Stimulated activated effector memory CD8-positive, alpha-beta T cell treated with anti-CD3 and anti-CD28 coated beads, Interleukin-12 subunit alpha, Interleukin-12 subunit beta, amount 100 ng/mL, for 72 hours (primary cell): ENCODE measurements at regions not wholly inside any gene's neighbourhood (a gene's known extent, or its start where the extent isn't known, plus 50 kb on each side); places are given as distances from the start of the nearest gene placed in this dataset.

Experiments
- ATAC-seq: fragments of 150-1000 bp; cut with Tn5 transposase; 2 replicates; pipeline ENCODE4 v1.10.0; 2021
- DNase-seq, 2 donors: peaks; one replicate each; pipeline ENCODE4 v3.0.0; 2021 to 2022; ENCODE audit warnings: low spot score in 2 of 2
- H3K27ac Mint-ChIP-seq: one replicate; pipeline ENCODE4 v1.8.0; 2022; ENCODE audit warnings: mild to moderate bottlenecking, mixed read lengths
- H3K36me3 Mint-ChIP-seq: one replicate; pipeline ENCODE4 v1.8.0; 2022; ENCODE audit warnings: mild to moderate bottlenecking, mixed read lengths
- H3K4me1 Mint-ChIP-seq: one replicate; pipeline ENCODE4 v1.8.0; 2022; ENCODE audit warnings: mixed read lengths
- H3K4me3 Mint-ChIP-seq: one replicate; pipeline ENCODE4 v1.8.0; 2022; ENCODE audit warnings: mild to moderate bottlenecking, mixed read lengths
- H3K9me3 Mint-ChIP-seq: one replicate; pipeline ENCODE4 v1.8.0; 2022; ENCODE audit warnings: mixed read lengths

- Mint-ChIP-seq H3K4me3 (no peak overlapping the region), H3K36me3 (no peaks in the 10 kb centered on the region), H3K4me1 (peaks cover 15% of the 10 kb centered on the region), H3K27ac (no peak overlapping the region), H3K9me3 (no peaks in the 10 kb centered on the region)
- no peak for ATAC-seq
- DNase-seq, result no peak
These were observed 60.1 kb downstream of the NABP1 start for GRCh38 chr2:191738003-191738402.

GRCh38 chr2:191738667-191739066 lies 60.7 kb downstream of the NABP1 start:
- DNase-seq (no peak), ATAC-seq (no peak)
- no peaks in the 10 kb centered on the region for H3K9me3 Mint-ChIP-seq
- no peaks in the 10 kb centered on the region for H3K36me3 Mint-ChIP-seq
- peaks cover 15% of the 10 kb centered on the region for H3K4me1 Mint-ChIP-seq
- no peak overlapping the region for H3K27ac Mint-ChIP-seq
- H3K4me3 Mint-ChIP-seq, result no peak overlapping the region

GRCh38 chr2:191739194-191739593 lies 61.3 kb downstream of the NABP1 start:
- DNase-seq (no peak), ATAC-seq (no peak)
- peaks cover 15% of the 10 kb centered on the region for H3K4me1 Mint-ChIP-seq
- H3K27ac Mint-ChIP-seq, result no peak overlapping the region
- no peaks in the 10 kb centered on the region for H3K9me3 Mint-ChIP-seq
- no peak overlapping the region for H3K4me3 Mint-ChIP-seq
- H3K36me3 Mint-ChIP-seq, result no peaks in the 10 kb centered on the region

- DNase-seq (no peak), ATAC-seq (peak; percentile 98)
- H3K27ac Mint-ChIP-seq, result peak overlapping the region; percentile 48
- no peak overlapping the region for H3K4me3 Mint-ChIP-seq
- H3K4me1 Mint-ChIP-seq, result peaks cover 15% of the 10 kb centered on the region
- H3K36me3 Mint-ChIP-seq, result no peaks in the 10 kb centered on the region
- H3K9me3 Mint-ChIP-seq, result no peaks in the 10 kb centered on the region
These were observed 62.1 kb downstream of the NABP1 start for GRCh38 chr2:191740016-191740419.

GRCh38 chr2:191740759-191741158 lies 62.8 kb downstream of the NABP1 start:
- ATAC-seq (no peak), DNase-seq (no peak)
- Mint-ChIP-seq H3K27ac (no peak overlapping the region), H3K36me3 (no peaks in the 10 kb centered on the region), H3K9me3 (no peaks in the 10 kb centered on the region), H3K4me1 (peaks cover 15% of the 10 kb centered on the region), H3K4me3 (no peak overlapping the region)

- ATAC-seq, result no peak
- H3K9me3 Mint-ChIP-seq, result no peaks in the 10 kb centered on the region
- H3K4me1 Mint-ChIP-seq, result peaks cover 7% of the 10 kb centered on the region
- no peak for DNase-seq
- H3K36me3 Mint-ChIP-seq, result no peaks in the 10 kb centered on the region
- no peak overlapping the region for H3K27ac Mint-ChIP-seq
- H3K4me3 Mint-ChIP-seq, result no peak overlapping the region
These were observed 68.6 kb downstream of the NABP1 start for GRCh38 chr2:191746346-191747169.

- Mint-ChIP-seq H3K4me3 (no peak overlapping the region), H3K36me3 (no peaks in the 10 kb centered on the region), H3K9me3 (no peaks in the 10 kb centered on the region), H3K4me1 (peaks cover 7% of the 10 kb centered on the region), H3K27ac (no peak overlapping the region)
- ATAC-seq (no peak), DNase-seq (no peak)
These were observed 69.2 kb downstream of the NABP1 start for GRCh38 chr2:191747170-191747530.

GRCh38 chr2:191748059-191748461 lies 70.1 kb downstream of the NABP1 start:
- H3K4me3 Mint-ChIP-seq, result no peak overlapping the region
- H3K9me3 Mint-ChIP-seq, result no peaks in the 10 kb centered on the region
- DNase-seq (no peak), ATAC-seq (peak; percentile 73)
- H3K36me3 Mint-ChIP-seq, result no peaks in the 10 kb centered on the region
- no peak overlapping the region for H3K27ac Mint-ChIP-seq
- peaks cover 7% of the 10 kb centered on the region for H3K4me1 Mint-ChIP-seq

GRCh38 chr2:191748528-191749180 lies 70.7 kb downstream of the NABP1 start:
- ATAC-seq (peak; percentile 84), DNase-seq (no peak)
- H3K4me3 Mint-ChIP-seq, result peak overlapping the region; percentile 12
- H3K27ac Mint-ChIP-seq, result peak overlapping the region; percentile 57
- no peaks in the 10 kb centered on the region for H3K9me3 Mint-ChIP-seq
- H3K36me3 Mint-ChIP-seq, result no peaks in the 10 kb centered on the region
- H3K4me1 Mint-ChIP-seq, result peaks cover 7% of the 10 kb centered on the region

- DNase-seq, result no peak
- Mint-ChIP-seq H3K4me1 (peaks cover 7% of the 10 kb centered on the region), H3K4me3 (no peak overlapping the region), H3K27ac (peak overlapping the region; percentile 57), H3K36me3 (no peaks in the 10 kb centered on the region), H3K9me3 (no peaks in the 10 kb centered on the region)
- peak; percentile 48 for ATAC-seq
These were observed 71.2 kb downstream of the NABP1 start for GRCh38 chr2:191749181-191749540.

- no peaks in the 10 kb centered on the region for H3K36me3 Mint-ChIP-seq
- DNase-seq, result no peak
- H3K27ac Mint-ChIP-seq, result no peak overlapping the region
- H3K4me3 Mint-ChIP-seq, result no peak overlapping the region
- H3K4me1 Mint-ChIP-seq, result peaks cover 5% of the 10 kb centered on the region
- ATAC-seq, result no peak
- H3K9me3 Mint-ChIP-seq, result no peaks in the 10 kb centered on the region
These were observed 76.2 kb downstream of the NABP1 start for GRCh38 chr2:191754103-191754502.

- no peak for DNase-seq
- Mint-ChIP-seq H3K4me1 (peaks cover 5% of the 10 kb centered on the region), H3K36me3 (no peaks in the 10 kb centered on the region), H3K9me3 (no peaks in the 10 kb centered on the region), H3K4me3 (no peak overlapping the region), H3K27ac (no peak overlapping the region)
- no peak for ATAC-seq
These were observed 78.8 kb downstream of the NABP1 start for GRCh38 chr2:191756761-191757160.

GRCh38 chr2:191757208-191757607 lies 79.3 kb downstream of the NABP1 start:
- ATAC-seq (no peak), DNase-seq (no peak)
- H3K4me3 Mint-ChIP-seq, result no peak overlapping the region
- H3K27ac Mint-ChIP-seq, result no peak overlapping the region
- H3K36me3 Mint-ChIP-seq, result no peaks in the 10 kb centered on the region
- H3K4me1 Mint-ChIP-seq, result peaks cover 5% of the 10 kb centered on the region
- H3K9me3 Mint-ChIP-seq, result no peaks in the 10 kb centered on the region

GRCh38 chr2:191758518-191759507 lies 80.9 kb downstream of the NABP1 start:
- ATAC-seq, result peak; percentile 97

GRCh38 chr2:191759680-191760079 lies 81.7 kb downstream of the NABP1 start:
- no peak for DNase-seq
- Mint-ChIP-seq H3K27ac (no peak overlapping the region), H3K4me3 (no peak overlapping the region), H3K4me1 (peaks cover 5% of the 10 kb centered on the region), H3K36me3 (no peaks in the 10 kb centered on the region), H3K9me3 (no peaks in the 10 kb centered on the region)
- ATAC-seq, result no peak

More at GRCh38 chr2:191758518-191759507, 80.9 kb downstream of the NABP1 start:
- Mint-ChIP-seq H3K4me3 (no peak overlapping the region), H3K4me1 (peaks cover 5% of the 10 kb centered on the region), H3K27ac (no peak overlapping the region), H3K36me3 (no peaks in the 10 kb centered on the region), H3K9me3 (no peaks in the 10 kb centered on the region)
- DNase-seq, result peak; percentile 17 to 63
